NB4 (cell line): ENCODE measurements at regions not wholly inside any gene's neighbourhood (a gene's known extent, or its start where the extent isn't known, plus 50 kb on each side); places are given as distances from the start of the nearest gene placed in this dataset.

Experiments
- DNase-seq: peaks from one replicate; pipeline ENCODE4 v3.0.0; 2010; ENCODE audit warnings: low read depth
- H3K4me3 ChIP-seq: one replicate; pipeline ENCODE4 v1.5.1; 2011; ENCODE audit warnings: mild to moderate bottlenecking, low read depth, low read length, moderate library complexity
- CTCF ChIP-seq: IDR thresholded peaks from one replicate; pipeline ENCODE4 v1.5.1; 2012; ENCODE audit warnings: low read depth, low read length
- MAX ChIP-seq: IDR thresholded peaks from 2 replicates; pipeline ENCODE4 v1.6.1; 2011; ENCODE audit warnings: low read depth, low read length
- MYC ChIP-seq: IDR thresholded peaks from 2 replicates; pipeline ENCODE4 v1.6.1; 2011; ENCODE audit warnings: low read depth, low read length
- POLR2A ChIP-seq: IDR thresholded peaks from 2 replicates; pipeline ENCODE4 v1.6.1; 2011; ENCODE audit warnings: mild to moderate bottlenecking; ENCODE audit not compliant: insufficient read length; ENCODE audit errors: extremely low read depth

GRCh38 chr1:189192741-189193520 is 1284.7 kb downstream of the BRINP3 start:
- TF ChIP-seq POLR2A (no peak), MYC (no peak), MAX (no peak), CTCF (no peak)
- no peak overlapping the region for H3K4me3 ChIP-seq
- no peak for DNase-seq

- TF ChIP-seq CTCF (no peak), MAX (no peak), POLR2A (no peak), MYC (no peak)
- H3K4me3 ChIP-seq = no peak overlapping the region
These were observed 1271.8 kb downstream of the BRINP3 start for GRCh38 chr1:189205863-189206262.

GRCh38 chr1:189206617-189207016 is 1271.0 kb downstream of the BRINP3 start:
- TF ChIP-seq MYC (no peak), POLR2A (no peak)

More at GRCh38 chr1:189205863-189206262, 1271.8 kb downstream of the BRINP3 start:
- DNase-seq = no peak

GRCh38 chr1:189211742-189212141 is 1265.9 kb downstream of the BRINP3 start:
- TF ChIP-seq MAX (no peak), POLR2A (no peak), MYC (no peak), CTCF (no peak)
- DNase-seq = no peak
- H3K4me3 ChIP-seq = no peak overlapping the region

More at GRCh38 chr1:189206617-189207016, 1271.0 kb downstream of the BRINP3 start:
- DNase-seq = no peak
- no peak overlapping the region for H3K4me3 ChIP-seq

GRCh38 chr1:189212606-189213005 is 1265.1 kb downstream of the BRINP3 start:
- DNase-seq = no peak
- no peak overlapping the region for H3K4me3 ChIP-seq
- TF ChIP-seq CTCF (no peak), MYC (no peak), MAX (no peak)

- no peak for DNase-seq
- H3K4me3 ChIP-seq = no peak overlapping the region
- TF ChIP-seq CTCF = no peak
- TF ChIP-seq MYC = no peak
- no peak for TF ChIP-seq MAX
- TF ChIP-seq POLR2A = no peak
These were observed 1260.8 kb downstream of the BRINP3 start for GRCh38 chr1:189216886-189217285.
